Astrocyte (in vitro differentiated cells and primary cell): ENCODE measurements at regions not wholly inside any gene's neighbourhood (a gene's known extent, or its start where the extent isn't known, plus 50 kb on each side); places are given as distances from the start of the nearest gene placed in this dataset.
"Not testable (repeated sequence)": the region's sequence is repeated elsewhere in the genome, so short reads cannot be mapped to it uniquely, and the experiment has no call there.

Source experiments
- EZH2 ChIP-seq: IDR thresholded peaks from 2 replicates; pipeline ENCODE4 v1.6.1; 2012; ENCODE audit warnings: mild to moderate bottlenecking, low read length, inconsistent platforms; ENCODE audit not compliant: insufficient read depth
- TF ChIP-seq, protein P1 (sequence below): IDR thresholded peaks from 2 replicates; pipeline ENCODE4 v1.5.1; 2011; ENCODE audit warnings: low read depth, mild to moderate bottlenecking, inconsistent platforms, low read length, moderate library complexity; ENCODE audit not compliant: insufficient read depth

DNA sequence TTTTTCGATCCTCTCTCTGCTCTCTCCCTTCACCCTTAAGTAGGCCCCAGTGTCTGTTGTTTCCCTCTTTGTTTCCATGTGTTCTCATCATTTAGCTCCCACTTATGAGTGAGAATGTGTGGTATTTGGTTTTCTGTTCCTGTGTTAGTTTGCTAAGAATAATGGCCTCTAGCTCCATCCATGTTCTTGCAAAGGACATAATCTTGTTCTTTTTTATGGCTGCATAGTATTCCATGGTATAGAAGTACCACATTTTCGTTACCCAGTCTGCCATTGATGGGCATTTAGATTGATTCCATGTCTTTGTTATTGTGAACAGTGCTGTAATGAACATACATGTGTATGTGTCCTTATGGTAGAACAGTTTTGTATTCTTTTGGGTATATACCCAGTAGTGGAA lies 91.5 kb downstream of the TANC2 start:
- TF ChIP-seq, protein P1, sequence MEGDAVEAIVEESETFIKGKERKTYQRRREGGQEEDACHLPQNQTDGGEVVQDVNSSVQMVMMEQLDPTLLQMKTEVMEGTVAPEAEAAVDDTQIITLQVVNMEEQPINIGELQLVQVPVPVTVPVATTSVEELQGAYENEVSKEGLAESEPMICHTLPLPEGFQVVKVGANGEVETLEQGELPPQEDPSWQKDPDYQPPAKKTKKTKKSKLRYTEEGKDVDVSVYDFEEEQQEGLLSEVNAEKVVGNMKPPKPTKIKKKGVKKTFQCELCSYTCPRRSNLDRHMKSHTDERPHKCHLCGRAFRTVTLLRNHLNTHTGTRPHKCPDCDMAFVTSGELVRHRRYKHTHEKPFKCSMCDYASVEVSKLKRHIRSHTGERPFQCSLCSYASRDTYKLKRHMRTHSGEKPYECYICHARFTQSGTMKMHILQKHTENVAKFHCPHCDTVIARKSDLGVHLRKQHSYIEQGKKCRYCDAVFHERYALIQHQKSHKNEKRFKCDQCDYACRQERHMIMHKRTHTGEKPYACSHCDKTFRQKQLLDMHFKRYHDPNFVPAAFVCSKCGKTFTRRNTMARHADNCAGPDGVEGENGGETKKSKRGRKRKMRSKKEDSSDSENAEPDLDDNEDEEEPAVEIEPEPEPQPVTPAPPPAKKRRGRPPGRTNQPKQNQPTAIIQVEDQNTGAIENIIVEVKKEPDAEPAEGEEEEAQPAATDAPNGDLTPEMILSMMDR, result not testable (repeated sequence)
- not testable (repeated sequence) for TF ChIP-seq EZH2
